ENCODE measurements at regions not wholly inside any gene's neighbourhood (a gene's known extent, or its start where the extent isn't known, plus 50 kb on each side); places are given as distances from the start of the nearest gene placed in this dataset.
"Not testable (repeated sequence)": the region's sequence is repeated elsewhere in the genome, so short reads cannot be mapped to it uniquely, and the experiment has no call there.

DNA sequence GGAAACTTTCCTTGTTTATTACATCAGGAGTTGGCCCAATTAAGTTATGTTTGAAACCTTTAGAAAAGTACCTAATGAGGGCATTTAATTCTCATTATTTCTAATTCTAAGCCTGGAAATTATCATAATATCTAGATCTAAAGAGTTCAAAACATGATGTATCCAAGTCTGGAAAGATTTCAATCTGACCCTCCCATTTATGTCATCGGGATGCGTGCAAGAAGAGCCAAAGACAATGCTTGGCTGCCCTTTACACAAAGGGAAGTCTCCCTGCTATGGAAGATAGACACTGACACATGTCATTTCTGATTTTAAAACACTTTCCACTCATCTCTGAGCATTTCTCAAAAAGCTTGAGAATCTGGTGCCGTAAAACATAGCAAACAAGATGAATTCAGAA, 222.4 kb downstream of the ANTXR2 start:
- DNase-seq: no peak

DNA sequence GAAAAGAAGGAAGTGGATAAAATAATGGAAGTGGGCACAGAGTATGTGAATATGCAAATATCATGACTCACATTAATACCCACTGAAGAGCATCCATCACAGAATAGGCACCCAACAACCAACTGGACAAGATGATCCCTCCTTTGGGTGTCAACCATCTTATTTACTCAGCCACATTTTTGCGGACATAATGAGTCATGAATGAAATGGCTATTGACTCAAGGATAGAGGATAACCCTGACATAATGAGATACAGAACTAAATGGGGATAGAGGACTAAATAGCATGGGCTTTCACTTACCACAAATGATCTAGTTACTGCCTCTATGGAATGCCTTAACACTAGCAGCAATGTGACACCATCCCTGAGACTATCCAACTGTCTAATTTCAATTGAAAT, 224.7 kb downstream of the ANTXR2 start:
- no peak for DNase-seq

DNA sequence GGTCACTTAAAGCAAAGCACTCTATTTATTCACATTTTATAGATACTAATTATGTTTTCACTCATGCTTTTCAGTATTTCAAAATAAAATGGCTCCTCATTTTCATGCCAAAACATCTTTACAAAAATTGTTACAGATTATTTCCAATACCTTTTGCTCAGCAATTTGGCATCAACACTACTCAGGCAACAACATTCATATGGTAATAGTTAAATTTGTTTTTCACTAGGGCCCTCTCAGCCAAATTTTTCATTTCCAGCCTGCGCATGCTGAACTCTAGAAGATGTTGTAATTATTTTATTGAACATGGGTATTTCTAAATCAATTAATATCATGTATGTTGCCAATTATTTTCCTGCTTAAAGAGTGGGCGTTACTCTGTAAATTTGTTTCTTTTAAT, 225.6 kb downstream of the ANTXR2 start:
- DNase-seq: no peak

DNA sequence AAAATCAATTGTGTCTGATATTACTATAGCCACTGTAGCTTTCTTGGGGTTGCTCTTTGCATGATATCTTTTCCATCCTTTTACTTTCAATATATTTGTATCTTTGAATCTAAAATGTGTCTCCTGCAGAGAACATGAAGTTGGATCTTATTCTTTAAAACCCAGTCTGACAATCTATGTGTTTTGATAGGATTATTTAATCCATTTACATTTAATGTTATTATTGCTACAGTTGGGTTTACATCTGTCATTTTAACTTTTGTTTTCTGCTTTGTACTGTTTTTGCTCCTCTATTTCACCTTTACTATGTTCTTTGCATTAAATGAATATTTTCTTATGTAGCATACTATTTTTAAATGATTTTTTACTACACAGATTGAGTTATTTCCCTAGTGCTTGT, 230.9 kb downstream of the ANTXR2 start:
- no peak for DNase-seq

DNA sequence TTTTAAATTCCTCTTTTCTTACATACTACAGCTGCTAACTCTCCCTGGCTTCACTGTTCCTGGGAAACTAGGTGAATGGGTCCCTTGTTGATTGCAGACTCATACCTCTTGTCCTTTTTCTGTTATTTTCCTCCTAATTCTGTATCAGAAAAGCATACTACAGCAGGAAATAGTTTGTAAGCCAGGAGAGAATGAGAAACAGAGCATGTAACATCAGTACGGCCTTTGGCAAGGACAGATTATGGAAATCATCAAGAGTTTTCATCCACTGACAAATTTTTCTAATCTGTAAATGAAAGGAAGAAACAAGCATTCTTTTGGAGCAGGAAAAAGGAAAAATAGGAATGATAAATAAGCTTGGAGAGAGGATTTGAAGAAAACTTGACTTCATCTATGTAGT, 239.2 kb downstream of the ANTXR2 start:
- DNase-seq: no peak

DNA sequence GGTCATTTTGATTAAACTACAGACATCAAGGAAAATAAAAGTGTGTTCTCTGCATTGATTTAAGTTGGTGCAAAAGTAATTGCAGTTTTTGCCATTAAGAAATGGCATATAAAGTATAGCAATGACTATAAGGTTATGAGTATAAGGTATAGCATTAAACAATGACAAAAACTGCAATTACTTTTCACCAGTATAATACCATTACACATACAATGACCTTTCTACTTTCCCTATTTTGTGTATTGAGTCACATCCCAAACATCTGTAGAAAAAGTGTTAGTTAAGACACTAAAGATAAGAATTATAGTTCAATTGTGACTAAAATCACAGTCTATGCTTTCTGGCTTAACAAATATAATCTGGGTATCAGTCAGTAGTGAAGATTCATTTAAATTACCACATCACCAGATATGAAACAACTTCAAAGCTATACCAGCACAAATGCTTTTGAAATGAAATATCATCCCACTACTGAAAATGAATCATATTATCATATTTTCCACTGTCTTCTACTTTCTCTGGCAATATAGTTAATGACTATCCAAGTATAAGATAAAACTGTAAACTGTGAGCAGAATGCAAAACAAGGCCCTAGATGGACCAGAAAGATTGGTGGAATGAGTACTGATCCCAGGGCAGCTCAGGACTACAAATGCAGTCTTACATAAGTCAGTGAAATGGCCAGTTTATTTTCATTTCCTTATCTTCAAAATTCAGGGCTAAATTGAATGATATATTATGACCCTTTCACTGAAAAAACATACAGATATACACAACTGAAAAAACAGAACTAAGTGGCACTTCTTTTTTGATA, 241.1 kb downstream of the ANTXR2 start:
- no peak for DNase-seq

DNA sequence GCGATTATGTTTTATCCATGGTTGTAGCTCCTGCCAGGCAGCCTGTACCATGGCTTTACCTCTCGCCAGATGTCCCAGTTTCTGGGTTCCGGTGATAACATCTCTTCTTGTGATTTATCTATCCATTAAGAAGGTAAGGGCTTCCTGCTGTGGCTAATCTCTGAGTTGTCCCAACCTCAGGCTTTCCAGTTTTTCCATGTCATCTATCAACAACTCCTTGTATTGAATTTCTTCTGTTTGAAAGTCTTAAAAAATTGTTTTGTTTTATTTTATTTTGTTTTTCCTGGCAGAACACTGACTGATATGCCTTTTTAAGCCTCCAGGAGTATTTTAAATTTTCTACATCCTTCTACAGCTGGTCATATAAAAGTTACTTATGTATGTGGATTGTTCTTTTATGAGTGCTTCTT, 241.9 kb downstream of the ANTXR2 start:
- no peak for DNase-seq

DNA sequence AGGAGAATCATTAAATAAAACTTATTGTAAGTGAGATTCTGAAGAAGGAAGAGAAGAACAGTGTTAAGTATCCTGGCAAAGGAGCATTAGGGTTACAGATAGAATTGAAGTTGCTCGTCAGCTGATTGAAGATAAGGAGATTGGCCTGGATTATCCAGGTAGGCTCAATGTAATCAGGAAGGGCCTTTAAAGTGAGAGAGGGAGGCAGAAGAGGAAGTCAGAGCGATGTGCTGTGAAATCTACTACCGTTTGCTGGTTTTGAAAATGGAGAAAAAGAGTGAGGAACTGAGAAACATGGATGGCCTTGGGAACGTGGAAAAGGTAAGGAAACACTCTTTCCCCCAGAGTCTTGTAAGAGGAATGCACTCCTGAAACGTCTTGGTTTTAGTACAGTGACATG, 245.7 kb downstream of the ANTXR2 start:
- DNase-seq: no peak

DNA sequence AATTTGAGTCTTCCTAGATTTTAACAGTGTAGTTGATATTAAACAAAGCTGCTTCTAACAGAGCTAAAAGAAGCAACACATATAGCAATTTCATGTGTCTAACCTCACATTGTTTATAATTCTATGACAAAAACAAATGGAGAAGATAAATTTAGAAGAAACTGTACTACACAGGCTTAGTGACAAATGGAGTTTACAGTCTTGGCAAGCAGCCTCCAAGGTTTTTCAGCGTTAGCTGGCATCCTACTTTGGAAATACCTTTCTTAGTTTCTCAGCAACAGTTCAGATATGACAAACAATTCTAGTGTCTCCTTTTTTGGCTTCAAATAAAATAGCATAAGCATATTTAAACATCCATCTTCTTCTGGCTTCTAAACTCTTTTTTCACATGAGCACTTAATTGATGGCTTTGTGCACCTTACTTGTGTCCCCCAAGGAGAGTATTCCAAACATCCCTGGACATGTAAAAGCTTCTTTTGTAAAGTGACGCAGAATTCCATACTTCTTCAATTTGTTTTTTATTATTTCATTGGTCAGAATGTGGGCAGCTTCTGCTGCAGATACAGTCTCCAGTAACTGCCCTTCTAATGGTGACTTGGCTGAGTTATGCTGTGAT, 249.8 kb downstream of the ANTXR2 start:
- DNase-seq: no peak

DNA sequence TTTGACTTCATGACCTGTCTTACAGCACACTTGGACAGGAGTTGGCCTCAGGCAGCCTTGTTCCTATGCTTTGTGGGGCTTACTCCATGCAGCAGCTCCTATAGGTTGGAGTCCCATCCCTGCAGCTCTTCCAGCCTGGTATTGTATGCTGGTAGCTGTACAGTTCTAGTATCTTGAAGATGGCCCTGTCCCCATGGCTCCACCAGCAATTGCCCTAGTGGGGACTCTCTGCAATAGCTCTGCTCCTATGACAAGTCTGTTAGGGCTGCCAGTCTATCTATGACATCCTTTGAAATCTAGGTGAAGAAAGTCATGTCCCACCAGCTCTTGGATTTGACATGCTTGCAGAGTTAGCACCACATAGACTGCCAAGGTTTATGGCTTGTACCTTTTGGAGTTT, 252.6 kb downstream of the ANTXR2 start:
- no peak for DNase-seq

DNA sequence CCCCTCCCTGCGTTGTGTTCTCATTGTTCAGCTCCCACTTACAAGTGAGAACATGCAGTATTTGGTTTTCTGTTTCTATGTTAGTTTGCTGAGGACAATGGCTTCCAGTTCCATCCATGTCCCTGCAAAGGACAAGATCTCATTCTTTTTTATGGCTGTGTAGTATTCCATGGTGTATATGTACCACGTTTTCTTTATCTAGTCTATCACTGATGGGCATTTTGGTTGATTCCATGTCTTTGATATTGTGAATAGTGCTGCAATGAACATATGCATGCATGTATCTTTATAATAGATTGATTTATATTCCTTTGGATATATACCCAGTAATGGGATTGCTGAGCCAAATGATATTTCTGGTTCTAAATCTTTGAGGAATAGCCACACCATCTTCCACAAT, 265.1 kb downstream of the ANTXR2 start:
- DNase-seq: not testable (repeated sequence)

DNA sequence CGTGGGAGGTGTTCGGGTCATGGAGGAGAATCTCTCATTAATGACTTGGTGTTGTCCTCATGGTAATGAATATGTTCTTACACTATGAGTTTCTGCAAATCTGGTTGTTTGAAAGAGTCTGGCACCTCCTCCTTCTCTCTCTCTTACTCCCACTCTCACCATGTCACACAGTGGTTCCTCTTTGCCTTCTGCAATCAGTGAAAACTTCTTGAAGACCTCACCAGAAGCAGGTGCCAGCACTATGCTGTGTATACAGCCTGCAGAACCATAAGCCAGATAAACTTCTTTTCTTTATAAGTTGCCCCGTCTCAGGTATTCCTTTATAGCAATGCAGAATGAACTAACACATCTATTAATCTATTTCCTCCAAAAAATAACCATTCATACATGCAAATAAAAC, 275.0 kb downstream of the ANTXR2 start:
- no peak for DNase-seq

DNA sequence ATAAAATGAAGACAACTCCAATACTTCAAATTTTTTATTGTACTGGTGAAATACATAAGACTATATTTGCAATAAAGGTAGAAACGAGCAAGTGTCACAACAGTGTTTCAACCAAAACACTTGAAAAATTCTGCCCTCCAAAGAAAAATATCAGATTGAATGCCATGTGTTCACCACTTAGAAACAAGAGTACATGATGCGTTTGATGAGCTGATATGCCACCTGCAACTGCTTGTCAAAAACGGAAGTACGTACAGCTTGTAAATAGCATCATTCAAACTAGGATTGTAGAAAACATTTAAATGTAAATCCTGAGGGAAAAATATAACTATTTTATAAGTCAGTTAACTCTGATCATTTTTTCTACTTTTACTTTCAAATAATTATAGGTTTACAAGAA, 276.1 kb downstream of the ANTXR2 start:
- no peak for DNase-seq

DNA sequence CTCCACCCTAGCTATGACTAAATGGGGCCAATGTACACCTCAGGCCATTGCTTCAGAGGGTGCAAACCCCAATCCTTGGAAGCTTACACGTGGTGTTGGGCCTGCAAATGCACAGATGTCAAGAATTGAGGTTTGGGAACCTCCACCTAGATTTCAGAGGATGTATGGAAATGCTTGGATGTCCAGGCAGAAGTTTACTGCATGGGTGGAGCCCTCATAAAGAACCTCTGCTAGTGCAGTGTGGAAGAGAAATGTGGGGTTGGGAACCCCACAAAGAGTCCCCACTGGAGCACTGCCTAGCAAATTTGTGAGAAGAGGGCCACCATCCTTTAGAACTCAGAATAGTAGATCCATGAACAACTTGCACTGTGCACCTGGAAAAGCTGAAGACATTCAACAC, 284.1 kb downstream of the ANTXR2 start:
- no peak for DNase-seq

DNA sequence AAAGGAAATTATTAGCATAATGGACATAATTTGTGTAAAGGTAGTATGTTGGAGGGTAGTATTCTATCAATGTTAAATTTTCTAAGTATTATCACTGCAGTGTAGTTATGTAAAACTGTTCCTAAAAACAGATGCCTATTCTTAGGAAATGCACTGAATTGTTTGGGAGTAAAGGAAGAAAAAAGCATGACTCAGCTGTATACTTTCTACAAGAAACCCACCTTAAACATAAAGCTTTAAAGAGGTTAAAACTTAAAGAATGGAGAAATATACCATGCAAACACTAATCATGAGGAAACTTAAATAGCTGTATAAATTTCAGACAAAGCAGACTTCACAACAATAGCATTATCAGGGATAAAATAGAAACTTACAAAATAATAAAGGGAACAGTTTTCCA, 292.9 kb downstream of the ANTXR2 start:
- no peak for DNase-seq

DNA sequence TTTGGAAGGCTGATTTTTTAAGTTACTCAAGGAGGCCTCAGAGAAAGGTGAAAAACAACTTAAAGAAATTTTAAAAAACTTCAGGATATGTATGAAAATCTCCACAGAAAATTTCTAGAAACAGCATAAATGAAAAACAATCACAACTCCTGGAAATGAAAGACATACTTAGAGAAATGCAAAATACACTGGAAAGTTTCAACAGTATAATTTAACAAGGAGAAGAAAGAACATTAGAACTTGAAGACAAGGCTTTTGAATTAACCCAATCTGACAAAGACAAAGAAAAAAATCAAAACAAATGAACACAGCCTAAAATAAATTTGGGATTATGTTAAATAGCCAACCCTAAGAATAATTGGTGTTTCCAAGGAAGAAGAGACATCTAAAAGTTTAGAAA, 300.5 kb downstream of the ANTXR2 start:
- no peak for DNase-seq

DNA sequence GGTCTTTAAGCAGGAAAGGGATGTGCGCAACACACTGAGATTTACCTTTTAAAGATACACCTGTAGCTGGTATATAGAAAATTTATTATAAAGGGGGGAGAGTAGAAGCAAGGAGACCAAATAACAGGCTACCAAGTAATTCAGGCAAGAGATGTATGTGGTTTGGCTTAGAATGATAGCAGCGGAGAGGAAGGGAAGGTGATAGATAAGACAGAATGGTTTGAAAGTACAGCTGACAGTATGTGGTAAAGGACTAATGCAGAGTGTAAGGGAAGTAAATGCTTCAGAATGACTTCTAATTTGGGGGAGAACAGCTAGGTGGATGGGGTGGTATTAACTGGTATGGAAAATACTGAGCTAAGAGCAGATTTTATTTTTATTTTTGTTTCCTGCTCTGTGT, 308.9 kb downstream of the ANTXR2 start:
- no peak for DNase-seq

DNA sequence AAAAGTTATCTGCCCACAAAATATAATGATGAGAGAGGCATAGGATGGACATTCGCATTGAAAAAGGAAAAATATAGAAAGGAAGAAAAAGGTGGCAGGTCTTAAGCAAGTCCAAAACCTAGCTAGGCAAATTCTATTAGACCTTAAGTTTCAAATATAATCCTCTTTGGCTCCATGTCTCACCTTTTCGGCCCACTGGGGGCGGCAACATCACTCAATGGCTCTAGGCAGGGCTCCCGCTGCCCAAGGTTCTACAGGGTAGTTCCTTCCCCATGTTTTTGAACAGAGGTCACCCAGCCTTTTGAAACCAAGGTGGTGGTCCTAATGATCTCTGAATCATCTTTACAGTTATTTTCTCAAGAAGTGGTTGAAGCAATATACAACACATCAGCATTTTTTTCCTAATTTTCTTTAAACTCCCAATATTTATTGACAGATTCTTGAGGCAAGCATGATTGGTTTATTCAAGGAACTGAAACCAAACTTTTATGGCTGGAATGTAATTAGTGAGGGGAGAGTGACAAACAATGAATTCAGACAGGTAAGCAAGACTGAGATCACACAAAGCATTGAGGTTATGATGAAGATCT, 309.4 kb downstream of the ANTXR2 start:
- peak; percentile 8 for DNase-seq

DNA sequence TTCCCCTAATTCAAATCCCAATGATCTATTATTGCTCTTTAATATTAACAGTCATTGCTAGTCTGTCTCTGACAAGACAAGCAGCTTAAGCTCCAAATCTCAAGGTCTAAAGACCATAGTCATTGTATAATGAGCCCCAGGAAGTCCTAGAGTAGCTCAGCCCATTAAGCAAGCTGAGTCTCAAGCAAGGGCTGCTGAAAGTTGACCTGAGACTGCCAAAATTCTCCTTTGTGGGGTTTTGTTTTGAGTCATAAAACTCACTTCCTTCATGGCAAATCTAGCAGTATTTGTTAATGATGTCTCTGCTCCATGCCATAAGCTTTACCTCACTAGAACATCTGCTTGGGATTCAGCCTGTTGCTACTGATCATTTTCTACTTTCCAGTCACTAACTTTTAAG, 313.2 kb downstream of the ANTXR2 start:
- DNase-seq: no peak

DNA sequence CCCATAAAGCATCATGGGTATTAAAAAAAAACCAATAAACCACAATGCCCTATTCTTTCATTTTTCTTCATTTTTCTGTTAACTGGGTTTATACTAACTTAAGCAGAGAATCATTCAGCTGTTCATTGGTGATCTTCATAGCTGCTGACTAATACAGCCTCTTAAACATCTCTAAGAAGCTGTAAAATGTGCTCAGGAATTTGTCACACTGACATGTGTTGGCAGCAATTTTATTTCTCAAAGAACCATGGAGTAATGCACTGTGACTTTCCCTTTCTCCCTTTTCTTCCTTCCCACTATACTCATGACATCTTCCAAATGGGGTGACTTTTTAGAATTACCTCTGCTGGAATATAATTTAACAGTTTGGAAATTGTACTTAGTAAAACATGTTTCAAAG, 315.4 kb downstream of the ANTXR2 start:
- DNase-seq: no peak

DNA sequence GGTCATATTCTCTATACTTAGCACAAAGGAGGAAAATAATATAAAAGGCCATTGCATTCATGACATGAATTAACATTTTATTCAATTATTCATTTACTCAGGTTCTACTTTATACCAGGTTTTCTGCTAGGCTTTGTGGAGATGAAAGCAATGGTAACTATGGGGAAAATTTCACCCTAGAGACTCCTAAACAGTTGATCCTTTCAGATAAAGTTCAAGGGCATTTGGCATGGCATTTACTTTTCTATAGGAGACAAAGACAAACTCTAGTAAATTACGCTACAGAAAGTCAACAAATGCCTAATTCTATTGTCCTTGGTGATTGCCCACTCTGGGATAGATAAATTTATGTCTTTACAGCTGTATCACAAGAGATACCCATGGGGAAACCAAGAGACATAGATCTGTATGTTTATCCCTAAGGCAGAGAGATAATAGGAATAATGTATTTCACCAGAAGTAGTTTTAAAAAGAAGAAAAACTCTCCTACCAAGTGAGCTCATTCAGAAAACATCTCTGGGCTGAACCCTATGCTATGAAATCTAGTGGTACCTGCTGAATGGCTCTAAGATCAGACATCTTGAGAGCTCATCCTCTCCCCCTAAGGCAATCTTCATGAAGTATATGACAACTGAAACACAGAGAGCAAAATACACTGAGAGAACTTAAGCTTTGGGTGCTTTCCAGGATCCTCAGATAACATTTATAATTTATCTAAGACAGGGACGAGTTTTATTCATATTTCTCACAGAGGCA, 316.7 kb downstream of the ANTXR2 start:
- DNase-seq: no peak

DNA sequence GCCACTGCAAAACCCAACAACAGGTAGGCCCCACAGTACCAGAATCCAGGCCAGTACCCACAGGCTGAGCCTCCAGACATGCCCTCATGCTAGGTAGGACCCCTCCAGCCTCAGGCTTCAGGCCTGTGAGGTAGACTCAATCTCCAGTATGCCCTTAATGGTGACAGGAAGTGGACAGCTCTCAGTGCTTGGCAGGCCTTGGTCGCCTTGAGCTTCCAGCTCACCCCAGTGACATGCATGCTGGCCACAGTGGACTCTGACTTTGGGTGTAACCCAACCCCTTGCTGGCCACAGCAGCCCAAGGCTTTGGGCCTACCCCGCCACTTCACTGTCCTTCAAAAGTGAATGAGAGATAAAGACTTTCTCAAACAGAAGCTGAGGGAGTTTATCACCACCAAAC, 324.2 kb downstream of the ANTXR2 start:
- DNase-seq: no peak

DNA sequence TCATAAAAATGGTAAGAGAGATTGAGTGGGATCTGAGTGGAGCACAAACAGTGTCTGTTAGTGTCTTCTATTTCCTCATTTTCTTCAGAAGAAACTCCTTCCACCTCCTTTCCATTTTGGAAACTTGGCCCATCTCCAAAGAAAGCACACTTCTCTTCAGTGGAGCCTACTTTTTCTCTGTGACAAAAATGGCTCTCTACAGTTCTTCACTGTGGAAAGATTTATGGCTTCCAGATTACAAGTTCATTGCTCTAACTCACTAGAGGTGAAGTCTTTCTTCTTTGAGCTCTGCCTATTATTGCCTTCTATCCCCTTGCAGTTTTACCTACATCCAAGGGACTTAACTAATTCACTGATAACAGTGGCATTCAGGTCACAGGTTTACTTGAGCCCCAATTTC, 325.8 kb downstream of the ANTXR2 start:
- no peak for DNase-seq

DNA sequence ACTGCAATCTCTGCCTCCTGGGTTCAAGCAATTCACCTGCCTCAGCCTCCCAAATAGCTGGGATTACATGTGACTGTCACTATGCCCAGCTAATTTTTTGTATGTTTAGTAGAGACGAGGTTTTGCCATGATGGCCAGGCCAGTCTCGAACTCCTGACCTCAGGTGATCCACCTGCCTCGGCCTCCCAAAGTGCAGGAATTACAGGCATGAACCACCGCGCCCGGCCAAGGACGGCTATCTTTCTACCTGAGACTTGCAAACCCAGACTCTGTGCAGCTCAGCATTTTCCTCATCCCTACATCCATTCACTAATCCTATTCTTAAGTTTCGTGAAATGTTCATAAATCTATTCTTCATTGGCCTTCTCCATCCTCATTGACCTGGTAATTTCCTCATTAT, 330.0 kb downstream of the ANTXR2 start:
- DNase-seq: no peak

Measured in RPMI8226 (cell line).